B cell (primary cell): ENCODE measurements at regions not wholly inside any gene's neighbourhood (a gene's known extent, or its start where the extent isn't known, plus 50 kb on each side); places are given as distances from the start of the nearest gene placed in this dataset.

Experiments used
- EZH2 ChIP-seq: IDR thresholded peaks from 2 replicates; pipeline ENCODE4 v1.6.1; 2012; ENCODE audit warnings: borderline replicate concordance, low read depth, mild to moderate bottlenecking, moderate library complexity, low read length; ENCODE audit not compliant: insufficient read depth, poor library complexity, severe bottlenecking
- TF ChIP-seq, protein P1 (sequence below): fragments of 200-600 bp; IDR thresholded peaks from one replicate; pipeline ENCODE4 v1.8.0; 2022; ENCODE audit warnings: antibody characterized with exemption, mild to moderate bottlenecking

DNA sequence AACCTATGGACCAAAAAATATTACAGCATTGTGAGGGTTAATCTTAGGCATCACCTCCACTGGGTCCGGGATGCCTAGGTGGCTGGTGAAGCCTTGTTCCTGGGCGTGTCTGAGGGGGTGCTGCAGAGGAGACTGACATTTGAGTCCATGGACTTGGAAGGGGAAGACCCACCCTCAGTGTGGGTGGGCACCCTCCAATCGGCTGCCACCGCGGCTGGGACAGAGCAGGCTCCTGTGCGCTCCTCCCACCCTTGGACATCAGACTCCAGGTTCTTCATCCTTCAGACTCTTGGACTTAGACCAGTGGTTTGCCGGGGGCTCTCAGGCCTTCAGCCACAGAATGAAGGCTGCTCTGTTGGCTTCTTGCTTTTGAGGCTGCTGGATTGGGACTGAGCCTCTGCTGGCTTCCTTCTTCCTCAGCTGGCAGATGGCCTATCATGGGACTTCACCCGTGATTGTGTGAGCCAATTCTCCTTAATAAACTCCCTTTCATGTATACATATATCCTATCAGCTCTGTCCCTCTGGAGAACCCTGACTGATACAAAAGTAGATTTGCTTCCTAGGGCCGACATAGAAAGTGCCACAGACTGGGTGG, 113.1 kb downstream of the TTLL2 start:
- TF ChIP-seq, protein P1, sequence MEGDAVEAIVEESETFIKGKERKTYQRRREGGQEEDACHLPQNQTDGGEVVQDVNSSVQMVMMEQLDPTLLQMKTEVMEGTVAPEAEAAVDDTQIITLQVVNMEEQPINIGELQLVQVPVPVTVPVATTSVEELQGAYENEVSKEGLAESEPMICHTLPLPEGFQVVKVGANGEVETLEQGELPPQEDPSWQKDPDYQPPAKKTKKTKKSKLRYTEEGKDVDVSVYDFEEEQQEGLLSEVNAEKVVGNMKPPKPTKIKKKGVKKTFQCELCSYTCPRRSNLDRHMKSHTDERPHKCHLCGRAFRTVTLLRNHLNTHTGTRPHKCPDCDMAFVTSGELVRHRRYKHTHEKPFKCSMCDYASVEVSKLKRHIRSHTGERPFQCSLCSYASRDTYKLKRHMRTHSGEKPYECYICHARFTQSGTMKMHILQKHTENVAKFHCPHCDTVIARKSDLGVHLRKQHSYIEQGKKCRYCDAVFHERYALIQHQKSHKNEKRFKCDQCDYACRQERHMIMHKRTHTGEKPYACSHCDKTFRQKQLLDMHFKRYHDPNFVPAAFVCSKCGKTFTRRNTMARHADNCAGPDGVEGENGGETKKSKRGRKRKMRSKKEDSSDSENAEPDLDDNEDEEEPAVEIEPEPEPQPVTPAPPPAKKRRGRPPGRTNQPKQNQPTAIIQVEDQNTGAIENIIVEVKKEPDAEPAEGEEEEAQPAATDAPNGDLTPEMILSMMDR, result no peak
- TF ChIP-seq EZH2, result no peak
